ENCODE measurements at regions not wholly inside any gene's neighbourhood (a gene's known extent, or its start where the extent isn't known, plus 50 kb on each side); places are given as distances from the start of the nearest gene placed in this dataset.
"Not testable (repeated sequence)": the region's sequence is repeated elsewhere in the genome, so short reads cannot be mapped to it uniquely, and the experiment has no call there.

DNA sequence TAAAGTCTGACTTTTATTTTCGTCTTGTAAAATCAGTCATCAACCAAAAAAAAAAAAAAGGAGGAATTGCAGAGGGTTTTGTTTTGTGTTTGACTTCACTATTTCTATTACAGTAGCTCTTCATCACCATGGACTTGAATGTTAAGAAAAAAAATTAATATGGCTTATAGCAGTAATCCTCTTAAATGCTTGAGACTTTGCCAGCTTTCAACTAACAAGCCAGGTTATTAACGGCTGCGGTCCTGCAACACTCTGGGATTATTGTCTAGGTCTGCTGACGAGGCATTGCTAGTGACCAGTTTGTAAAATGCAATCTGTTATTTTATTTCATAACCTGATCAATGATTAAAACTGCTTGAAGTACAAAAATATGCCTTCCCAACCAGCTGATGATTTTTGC, 647.2 kb upstream of the KLHL1 start:
- intact Hi-C loops (cut with DNase I), result no loop called here
- Histone ChIP-seq H3K4me3 (no peak overlapping the region), H3K27me3 (no peaks in the 10 kb centered on the region), H3K9me3 (no peaks in the 10 kb centered on the region), H3K27ac (no peak overlapping the region), H3K36me3 (no peaks in the 10 kb centered on the region), H3K4me1 (no peaks in the 10 kb centered on the region)
- DNase-seq (ENCODE audit: extremely low spot score in 2 of 2), result no peak
- TF ChIP-seq, protein P1, sequence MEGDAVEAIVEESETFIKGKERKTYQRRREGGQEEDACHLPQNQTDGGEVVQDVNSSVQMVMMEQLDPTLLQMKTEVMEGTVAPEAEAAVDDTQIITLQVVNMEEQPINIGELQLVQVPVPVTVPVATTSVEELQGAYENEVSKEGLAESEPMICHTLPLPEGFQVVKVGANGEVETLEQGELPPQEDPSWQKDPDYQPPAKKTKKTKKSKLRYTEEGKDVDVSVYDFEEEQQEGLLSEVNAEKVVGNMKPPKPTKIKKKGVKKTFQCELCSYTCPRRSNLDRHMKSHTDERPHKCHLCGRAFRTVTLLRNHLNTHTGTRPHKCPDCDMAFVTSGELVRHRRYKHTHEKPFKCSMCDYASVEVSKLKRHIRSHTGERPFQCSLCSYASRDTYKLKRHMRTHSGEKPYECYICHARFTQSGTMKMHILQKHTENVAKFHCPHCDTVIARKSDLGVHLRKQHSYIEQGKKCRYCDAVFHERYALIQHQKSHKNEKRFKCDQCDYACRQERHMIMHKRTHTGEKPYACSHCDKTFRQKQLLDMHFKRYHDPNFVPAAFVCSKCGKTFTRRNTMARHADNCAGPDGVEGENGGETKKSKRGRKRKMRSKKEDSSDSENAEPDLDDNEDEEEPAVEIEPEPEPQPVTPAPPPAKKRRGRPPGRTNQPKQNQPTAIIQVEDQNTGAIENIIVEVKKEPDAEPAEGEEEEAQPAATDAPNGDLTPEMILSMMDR (IDR thresholded peaks at IDR 0.05), result no peak
- TF ChIP-seq POLR2A (IDR thresholded peaks at IDR 0.05), result no peak
- no peak for TF ChIP-seq POLR2AphosphoS5 (IDR thresholded peaks at IDR 0.05; ENCODE audit: insufficient read depth in 1 of 2, low read depth in 1 of 2)

DNA sequence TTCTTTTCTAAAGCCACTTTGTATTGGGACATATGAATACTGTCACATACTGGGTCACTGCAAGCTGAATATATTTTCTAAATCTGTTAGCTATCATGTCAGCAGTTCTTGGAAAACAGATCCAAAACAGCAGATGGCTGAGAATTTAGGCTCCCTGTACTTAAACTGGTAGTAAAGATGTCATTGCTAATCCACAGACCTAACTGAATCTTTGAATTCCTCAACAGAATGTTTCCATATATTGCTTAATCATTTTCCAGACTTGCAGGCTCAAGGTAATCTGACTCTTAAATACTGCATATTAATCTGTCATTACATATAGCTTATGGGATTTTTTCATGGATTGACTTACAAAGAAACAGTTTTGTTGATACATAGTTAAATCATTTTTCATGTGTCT, 639.0 kb upstream of the KLHL1 start:
- intact Hi-C loops (cut with DNase I), result no loop called here
- Histone ChIP-seq H3K36me3 (no peaks in the 10 kb centered on the region), H3K9me3 (no peaks in the 10 kb centered on the region), H3K27me3 (no peaks in the 10 kb centered on the region), H3K4me1 (no peaks in the 10 kb centered on the region), H3K27ac (no peak overlapping the region), H3K4me3 (no peak overlapping the region)
- no peak for DNase-seq (ENCODE audit: extremely low spot score in 2 of 2)
- TF ChIP-seq, protein P1 (IDR thresholded peaks at IDR 0.05), result no peak
- TF ChIP-seq POLR2A (IDR thresholded peaks at IDR 0.05) (no peak), POLR2AphosphoS5 (IDR thresholded peaks at IDR 0.05; ENCODE audit: insufficient read depth in 1 of 2, low read depth in 1 of 2) (no peak)

DNA sequence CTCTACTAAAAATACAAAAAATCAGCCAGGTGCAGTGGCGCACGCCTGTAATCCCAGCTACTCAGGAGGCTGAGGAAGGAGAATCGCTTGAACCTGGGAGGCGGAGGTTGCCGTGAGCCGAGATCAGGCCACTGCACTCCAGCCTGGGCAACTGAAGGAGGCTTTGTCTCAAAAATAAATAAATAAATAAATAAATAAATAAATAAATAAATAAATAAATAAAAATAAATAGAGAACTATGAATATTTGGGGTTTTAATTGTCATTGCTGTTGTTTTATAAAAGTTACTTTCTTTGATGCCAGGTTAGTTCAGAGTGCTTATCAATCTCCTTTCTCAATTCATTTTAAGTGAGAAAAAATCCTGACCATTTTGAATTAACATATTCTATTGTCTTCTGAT, 638.2 kb upstream of the KLHL1 start:
- H3K27me3 ChIP-seq; intact Hi-C loops (cut with DNase I); H3K9me3 ChIP-seq; DNase-seq (ENCODE audit: extremely low spot score in 2 of 2); H3K4me3 ChIP-seq; H3K36me3 ChIP-seq; H3K27ac ChIP-seq; H3K4me1 ChIP-seq: not testable (repeated sequence)

DNA sequence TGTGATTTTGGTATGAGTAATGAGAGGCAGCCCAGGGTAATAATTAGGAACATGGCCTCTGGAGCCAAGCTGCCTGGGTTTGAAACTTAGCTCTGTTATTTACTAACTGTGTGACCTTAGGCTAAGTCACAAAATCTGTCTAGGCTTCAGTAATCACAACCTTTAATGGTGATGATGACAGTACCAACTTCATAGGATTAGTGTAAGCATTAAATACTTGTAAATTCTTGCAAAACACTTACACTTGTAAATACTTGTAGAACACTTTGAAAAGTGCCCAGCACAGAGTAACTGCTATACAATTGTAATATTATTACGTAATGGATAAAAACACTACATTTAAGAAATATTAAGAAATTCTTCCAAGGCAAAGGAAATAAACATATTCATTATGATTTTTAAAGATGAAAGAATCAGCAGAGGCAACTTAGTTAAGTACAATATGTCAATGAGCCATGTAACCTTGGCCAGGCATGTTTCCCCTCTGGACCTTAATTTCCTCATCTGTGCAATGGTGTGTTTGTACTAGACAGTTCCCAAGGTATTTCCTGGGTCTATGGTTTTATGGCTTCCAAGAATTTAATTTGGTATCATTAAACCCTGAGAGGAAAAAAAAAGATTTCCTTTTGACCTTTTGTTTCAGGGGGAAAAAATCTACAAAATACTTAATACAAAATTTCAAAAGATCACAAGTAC, 628.5 kb upstream of the KLHL1 start:
- Histone ChIP-seq H3K4me3 (no peak overlapping the region), H3K27me3 (no peaks in the 10 kb centered on the region), H3K9me3 (no peaks in the 10 kb centered on the region), H3K4me1 (no peaks in the 10 kb centered on the region), H3K36me3 (no peaks in the 10 kb centered on the region), H3K27ac (no peak overlapping the region)
- no peak for DNase-seq (ENCODE audit: extremely low spot score in 2 of 2)
- intact Hi-C loops (cut with DNase I), result no loop called here
- TF ChIP-seq, protein P1 (IDR thresholded peaks at IDR 0.05), result no peak
- TF ChIP-seq POLR2AphosphoS5 (IDR thresholded peaks at IDR 0.05; ENCODE audit: insufficient read depth in 1 of 2, low read depth in 1 of 2), result no peak
- no peak for TF ChIP-seq POLR2A (IDR thresholded peaks at IDR 0.05)

DNA sequence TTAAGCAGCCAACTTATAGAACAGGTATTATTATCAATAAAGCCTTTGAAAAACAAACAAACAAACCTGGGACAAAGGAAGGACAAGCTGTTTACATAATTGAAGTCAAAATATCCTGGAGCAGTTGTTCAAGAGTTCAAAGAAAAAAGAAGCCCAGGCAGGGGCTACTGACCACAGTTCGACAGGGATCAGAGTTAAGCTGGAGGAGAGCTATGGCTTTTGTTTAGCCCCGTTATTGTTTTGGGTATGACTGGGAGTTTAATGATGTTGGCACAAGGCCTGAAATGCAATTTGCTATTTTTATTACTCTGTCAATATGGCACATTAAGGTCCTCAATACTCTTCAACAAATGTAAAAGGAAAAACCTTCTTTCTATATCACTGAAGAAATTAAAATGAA, 624.4 kb upstream of the KLHL1 start:
- no peak for DNase-seq (ENCODE audit: extremely low spot score in 2 of 2)
- Histone ChIP-seq H3K4me1 (no peaks in the 10 kb centered on the region), H3K4me3 (no peak overlapping the region), H3K36me3 (no peaks in the 10 kb centered on the region), H3K9me3 (no peaks in the 10 kb centered on the region), H3K27me3 (no peaks in the 10 kb centered on the region), H3K27ac (no peak overlapping the region)
- intact Hi-C loops (cut with DNase I), result no loop called here
- TF ChIP-seq, protein P1 (IDR thresholded peaks at IDR 0.05), result no peak
- TF ChIP-seq POLR2A (IDR thresholded peaks at IDR 0.05) (no peak), POLR2AphosphoS5 (IDR thresholded peaks at IDR 0.05; ENCODE audit: insufficient read depth in 1 of 2, low read depth in 1 of 2) (no peak)
